ENCODE measurements at regions not wholly inside any gene's neighbourhood (a gene's known extent, or its start where the extent isn't known, plus 50 kb on each side); places are given as distances from the start of the nearest gene placed in this dataset.

GRCh38 chr7:131087756-131088658, 239.7 kb upstream of the MKLN1 start:
- peak overlapping the region; percentile 45 to 66 for H3K4me3 Mint-ChIP-seq
- H3K9me3 Mint-ChIP-seq: no peaks in the 10 kb centered on the region
- H3K4me1 Mint-ChIP-seq (ENCODE audit: low read depth in 2 of 2): peaks cover 62 to 82% of the 10 kb centered on the region in 2 donors
- peak overlapping the region; percentile 50 to 69 for H3K27ac Mint-ChIP-seq
- ATAC-seq (replicated peaks) (no peak), DNase-seq (no peak)
- no peaks in the 10 kb centered on the region for H3K36me3 Mint-ChIP-seq (ENCODE audit: insufficient read depth)
- H3K27me3 Mint-ChIP-seq: no peaks in the 10 kb centered on the region

GRCh38 chr7:131090188-131090587, 237.5 kb upstream of the MKLN1 start:
- Mint-ChIP-seq H3K4me1 (ENCODE audit: low read depth in 2 of 2) (peaks cover 64 to 77% of the 10 kb centered on the region in 2 donors), H3K27me3 (no peaks in the 10 kb centered on the region), H3K36me3 (ENCODE audit: insufficient read depth) (no peaks in the 10 kb centered on the region), H3K9me3 (no peaks in the 10 kb centered on the region), H3K27ac (peak overlapping the region; percentile 69 to 71), H3K4me3 (peak overlapping the region in 1 of 2 donors; percentile 14)
- ATAC-seq (replicated peaks) (peak; percentile 2), DNase-seq (no peak)

GRCh38 chr7:131090886-131091692, 236.6 kb upstream of the MKLN1 start:
- peak; percentile 4 for ATAC-seq (replicated peaks)
- Mint-ChIP-seq H3K36me3 (ENCODE audit: insufficient read depth) (no peaks in the 10 kb centered on the region), H3K4me1 (ENCODE audit: low read depth in 2 of 2) (peaks cover 62 to 77% of the 10 kb centered on the region in 2 donors), H3K9me3 (no peaks in the 10 kb centered on the region), H3K4me3 (peak overlapping the region; percentile 33 to 67), H3K27ac (peak overlapping the region; percentile 69 to 71), H3K27me3 (no peaks in the 10 kb centered on the region)
- DNase-seq: no peak

- H3K27ac Mint-ChIP-seq: peak overlapping the region; percentile 39 to 69
- no peaks in the 10 kb centered on the region for H3K27me3 Mint-ChIP-seq
- H3K9me3 Mint-ChIP-seq: no peaks in the 10 kb centered on the region
- DNase-seq: peak in 1 of 3 experiments; percentile 30
- peak overlapping the region; percentile 23 to 24 for H3K4me3 Mint-ChIP-seq
- ATAC-seq (replicated peaks): peak; percentile 6
- peaks cover 69 to 86% of the 10 kb centered on the region in 2 donors for H3K4me1 Mint-ChIP-seq (ENCODE audit: low read depth in 2 of 2)
- no peaks in the 10 kb centered on the region for H3K36me3 Mint-ChIP-seq (ENCODE audit: insufficient read depth)
These were observed 233.0 kb upstream of the MKLN1 start for GRCh38 chr7:131094685-131095084.

GRCh38 chr7:131095346-131095745, 232.3 kb upstream of the MKLN1 start:
- no peak for DNase-seq
- ATAC-seq (replicated peaks): no peak
- Mint-ChIP-seq H3K27ac (peak overlapping the region; percentile 69 to 97), H3K27me3 (no peaks in the 10 kb centered on the region), H3K4me3 (peak overlapping the region; percentile 24 to 88), H3K4me1 (ENCODE audit: low read depth in 2 of 2) (peaks cover 71 to 86% of the 10 kb centered on the region in 2 donors), H3K36me3 (ENCODE audit: insufficient read depth) (no peaks in the 10 kb centered on the region), H3K9me3 (no peaks in the 10 kb centered on the region)

- Mint-ChIP-seq H3K36me3 (ENCODE audit: insufficient read depth) (no peaks in the 10 kb centered on the region), H3K4me3 (peak overlapping the region; percentile 61 to 88), H3K27ac (peak overlapping the region; percentile 69 to 97), H3K9me3 (no peaks in the 10 kb centered on the region), H3K27me3 (no peaks in the 10 kb centered on the region), H3K4me1 (ENCODE audit: low read depth in 2 of 2) (peaks cover 70 to 84% of the 10 kb centered on the region in 2 donors)
- DNase-seq: peak in 1 of 3 experiments; percentile 11
- no peak for ATAC-seq (replicated peaks)
These were observed 231.3 kb upstream of the MKLN1 start for GRCh38 chr7:131096267-131096927.

GRCh38 chr7:131097662-131098376, 229.9 kb upstream of the MKLN1 start:
- ATAC-seq (replicated peaks): no peak
- Mint-ChIP-seq H3K4me1 (ENCODE audit: low read depth in 2 of 2) (peaks cover 74 to 86% of the 10 kb centered on the region in 2 donors), H3K4me3 (peak overlapping the region; percentile 88 to 98), H3K27ac (peak overlapping the region; percentile 97 to 100), H3K27me3 (no peaks in the 10 kb centered on the region), H3K36me3 (ENCODE audit: insufficient read depth) (no peaks in the 10 kb centered on the region), H3K9me3 (no peaks in the 10 kb centered on the region)
- DNase-seq: peak in 1 of 3 experiments; percentile 9

- H3K36me3 Mint-ChIP-seq (ENCODE audit: insufficient read depth): no peaks in the 10 kb centered on the region
- peak overlapping the region; percentile 88 to 98 for H3K4me3 Mint-ChIP-seq
- no peaks in the 10 kb centered on the region for H3K9me3 Mint-ChIP-seq
- no peaks in the 10 kb centered on the region for H3K27me3 Mint-ChIP-seq
- no peak for ATAC-seq (replicated peaks)
- peak overlapping the region; percentile 97 to 100 for H3K27ac Mint-ChIP-seq
- DNase-seq: no peak
- peaks cover 77 to 93% of the 10 kb centered on the region in 2 donors for H3K4me1 Mint-ChIP-seq (ENCODE audit: low read depth in 2 of 2)
These were observed 229.1 kb upstream of the MKLN1 start for GRCh38 chr7:131098527-131098926.

- Mint-ChIP-seq H3K4me3 (peak overlapping the region; percentile 88 to 98), H3K36me3 (ENCODE audit: insufficient read depth) (no peaks in the 10 kb centered on the region), H3K27me3 (no peaks in the 10 kb centered on the region), H3K9me3 (no peaks in the 10 kb centered on the region), H3K4me1 (ENCODE audit: low read depth in 2 of 2) (peaks cover 81 to 94% of the 10 kb centered on the region in 2 donors), H3K27ac (peak overlapping the region; percentile 97 to 100)
- DNase-seq (peak in 2 of 3 experiments; percentile 49 to 60), ATAC-seq (replicated peaks) (peak; percentile 57)
These were observed 227.2 kb upstream of the MKLN1 start for GRCh38 chr7:131100357-131101054.

- H3K27ac Mint-ChIP-seq: peak overlapping the region; percentile 97 to 100
- H3K36me3 Mint-ChIP-seq (ENCODE audit: insufficient read depth): peaks cover 31% of the 10 kb centered on the region
- DNase-seq: no peak
- H3K4me3 Mint-ChIP-seq: peak overlapping the region; percentile 88 to 98
- H3K4me1 Mint-ChIP-seq (ENCODE audit: low read depth in 2 of 2): peaks cover 65 to 78% of the 10 kb centered on the region in 2 donors
- no peak for ATAC-seq (replicated peaks)
- H3K27me3 Mint-ChIP-seq: no peaks in the 10 kb centered on the region
- no peaks in the 10 kb centered on the region for H3K9me3 Mint-ChIP-seq
These were observed 223.7 kb upstream of the MKLN1 start for GRCh38 chr7:131103997-131104396.

- Mint-ChIP-seq H3K4me1 (ENCODE audit: low read depth in 2 of 2) (peaks cover 69 to 81% of the 10 kb centered on the region in 2 donors), H3K27ac (peak overlapping the region; percentile 97 to 100), H3K27me3 (no peaks in the 10 kb centered on the region), H3K36me3 (ENCODE audit: insufficient read depth) (peaks cover 39% of the 10 kb centered on the region), H3K9me3 (no peaks in the 10 kb centered on the region), H3K4me3 (peak overlapping the region; percentile 88 to 98)
- no peak for DNase-seq
- no peak for ATAC-seq (replicated peaks)
These were observed 222.9 kb upstream of the MKLN1 start for GRCh38 chr7:131104596-131105293.
